Left hindlimb (tissue), 1 donor: ENCODE measurements at regions not wholly inside any gene's neighbourhood (a gene's known extent, or its start where the extent isn't known, plus 50 kb on each side); places are given as distances from the start of the nearest gene placed in this dataset.

ENCODE experiments used
- DNase-seq: peaks from one replicate; pipeline ENCODE4 v3.0.0-alpha.2; 2018

GRCh38 chr21:23480591-23481270 lies 2126.6 kb downstream of the MRPL39 start:
- no peak for DNase-seq

- DNase-seq = no peak
These were observed 2128.9 kb downstream of the MRPL39 start for GRCh38 chr21:23478381-23478780.

GRCh38 chr21:23475281-23476219 lies 2131.7 kb downstream of the MRPL39 start:
- DNase-seq = no peak

GRCh38 chr21:23471877-23472276 lies 2135.4 kb downstream of the MRPL39 start:
- no peak for DNase-seq

- no peak for DNase-seq
These were observed 2143.9 kb downstream of the MRPL39 start for GRCh38 chr21:23463365-23463764.

- DNase-seq = no peak
These were observed 2151.6 kb downstream of the MRPL39 start for GRCh38 chr21:23455676-23456075.

- no peak for DNase-seq
These were observed 2154.7 kb downstream of the MRPL39 start for GRCh38 chr21:23452384-23453083.

GRCh38 chr21:23445307-23445706 lies 2162.0 kb downstream of the MRPL39 start:
- no peak for DNase-seq

GRCh38 chr21:23438081-23438480 lies 2169.2 kb downstream of the MRPL39 start:
- no peak for DNase-seq

GRCh38 chr21:23402929-23403520 lies 2204.3 kb downstream of the MRPL39 start:
- DNase-seq = no peak

GRCh38 chr21:23401278-23401677 lies 2206.0 kb downstream of the MRPL39 start:
- DNase-seq = no peak

GRCh38 chr21:23398726-23399125 lies 2208.6 kb downstream of the MRPL39 start:
- DNase-seq = no peak

- DNase-seq = no peak
These were observed 2212.8 kb downstream of the MRPL39 start for GRCh38 chr21:23394458-23394857.

GRCh38 chr21:23384679-23385078 lies 2222.6 kb downstream of the MRPL39 start:
- DNase-seq = no peak

GRCh38 chr21:23374155-23374554 lies 2233.1 kb downstream of the MRPL39 start:
- DNase-seq = no peak

GRCh38 chr21:23356905-23357304 lies 2250.4 kb downstream of the MRPL39 start:
- DNase-seq = no peak

GRCh38 chr21:23316190-23316589 lies 2291.1 kb downstream of the MRPL39 start:
- no peak for DNase-seq

GRCh38 chr21:23308741-23309140 lies 2298.5 kb downstream of the MRPL39 start:
- no peak for DNase-seq

GRCh38 chr21:23307065-23307464 lies 2300.2 kb downstream of the MRPL39 start:
- DNase-seq = no peak

GRCh38 chr21:23292292-23292691 lies 2294.1 kb downstream of the NCAM2 start:
- DNase-seq = no peak

GRCh38 chr21:23281917-23282316 lies 2283.7 kb downstream of the NCAM2 start:
- no peak for DNase-seq

GRCh38 chr21:23249760-23250159 lies 2251.6 kb downstream of the NCAM2 start:
- DNase-seq = no peak

- no peak for DNase-seq
These were observed 2249.1 kb downstream of the NCAM2 start for GRCh38 chr21:23247334-23247733.
